ENCODE measurements at regions not wholly inside any gene's neighbourhood (a gene's known extent, or its start where the extent isn't known, plus 50 kb on each side); places are given as distances from the start of the nearest gene placed in this dataset.

- 44% methylated on average over 1 of the region's 1 CpG; no CpG with 5 or more reads in 1 of the 2 donors for WGBS, 2 donors
- Histone ChIP-seq H3K36me3 (no peaks in the 10 kb centered on the region), H3K9me3 (no peaks in the 10 kb centered on the region), H3K4me1 (no peaks in the 10 kb centered on the region), H3K4me3 (no peak overlapping the region), H3K27me3 (no peaks in the 10 kb centered on the region), H3K27ac (no peak overlapping the region)
- DNase-seq (no peak), ATAC-seq (ENCODE audit: low FRiP score in 2 of 2) (peak in 1 of 2 donors; percentile 7)
- TF ChIP-seq EP300 (IDR thresholded peaks at IDR 0.05) (no peak), POLR2AphosphoS5 (IDR thresholded peaks at IDR 0.05) (no peak), POLR2A (IDR thresholded peaks at IDR 0.05) (no peak), CTCF (IDR thresholded peaks at IDR 0.05) (no peak)
Observed at GRCh38 chr3:139100821-139101220, 56.1 kb upstream of the PRR23C start.

GRCh38 chr3:139101396-139101795 is 56.7 kb upstream of the PRR23C start:
- Histone ChIP-seq H3K4me3 (no peak overlapping the region), H3K27me3 (no peaks in the 10 kb centered on the region), H3K36me3 (no peaks in the 10 kb centered on the region), H3K9me3 (no peaks in the 10 kb centered on the region), H3K4me1 (no peaks in the 10 kb centered on the region), H3K27ac (no peak overlapping the region)
- no peak for ATAC-seq (ENCODE audit: low FRiP score in 2 of 2)
- no peak for TF ChIP-seq POLR2A (IDR thresholded peaks at IDR 0.05)
- TF ChIP-seq EP300 (IDR thresholded peaks at IDR 0.05), result no peak
- no peak for TF ChIP-seq CTCF (IDR thresholded peaks at IDR 0.05)
- no peak for TF ChIP-seq POLR2AphosphoS5 (IDR thresholded peaks at IDR 0.05)
- WGBS, 2 donors, result 38 to 63% methylated on average over 2 of the region's 2 CpGs
- no peak for DNase-seq

- no peaks in the 10 kb centered on the region for H3K9me3 ChIP-seq
- ATAC-seq (ENCODE audit: low FRiP score in 2 of 2), result no peak
- H3K4me3 ChIP-seq, result no peak overlapping the region
- H3K36me3 ChIP-seq, result no peaks in the 10 kb centered on the region
- H3K27ac ChIP-seq, result no peak overlapping the region
- no peak for DNase-seq
- no peak for TF ChIP-seq POLR2A (IDR thresholded peaks at IDR 0.05)
- TF ChIP-seq EP300 (IDR thresholded peaks at IDR 0.05), result no peak
- TF ChIP-seq POLR2AphosphoS5 (IDR thresholded peaks at IDR 0.05), result no peak
- no peak for TF ChIP-seq CTCF (IDR thresholded peaks at IDR 0.05)
- H3K4me1 ChIP-seq, result no peaks in the 10 kb centered on the region
- WGBS, 2 donors, result 73 to 85% methylated on average over 2 to 4 of the region's 4 CpGs
- no peaks in the 10 kb centered on the region for H3K27me3 ChIP-seq
Observed at GRCh38 chr3:139103484-139103883, 58.8 kb upstream of the PRR23C start.

- Histone ChIP-seq H3K9me3 (no peaks in the 10 kb centered on the region), H3K4me1 (no peaks in the 10 kb centered on the region), H3K4me3 (no peak overlapping the region), H3K27ac (no peak overlapping the region), H3K36me3 (no peaks in the 10 kb centered on the region), H3K27me3 (no peaks in the 10 kb centered on the region)
- TF ChIP-seq EP300 (IDR thresholded peaks at IDR 0.05) (no peak), POLR2A (IDR thresholded peaks at IDR 0.05) (no peak), CTCF (IDR thresholded peaks at IDR 0.05) (no peak), POLR2AphosphoS5 (IDR thresholded peaks at IDR 0.05) (no peak)
- DNase-seq (no peak), ATAC-seq (ENCODE audit: low FRiP score in 2 of 2) (no peak)
- 61 to 64% methylated on average over 5 of the region's 5 CpGs for WGBS, 2 donors
Observed at GRCh38 chr3:139104062-139104461, 59.4 kb upstream of the PRR23C start.

GRCh38 chr3:139105154-139105702 is 60.5 kb upstream of the PRR23C start:
- ATAC-seq (ENCODE audit: low FRiP score in 2 of 2) (no peak), DNase-seq (no peak)
- H3K27ac ChIP-seq, result no peak overlapping the region
- H3K9me3 ChIP-seq, result no peaks in the 10 kb centered on the region
- H3K36me3 ChIP-seq, result no peaks in the 10 kb centered on the region
- H3K4me1 ChIP-seq, result no peaks in the 10 kb centered on the region
- no peak overlapping the region for H3K4me3 ChIP-seq
- WGBS, 2 donors, result 77 to 84% methylated on average over 7 of the region's 7 CpGs
- H3K27me3 ChIP-seq, result no peaks in the 10 kb centered on the region
- TF ChIP-seq POLR2AphosphoS5 (IDR thresholded peaks at IDR 0.05) (no peak), POLR2A (IDR thresholded peaks at IDR 0.05) (no peak), EP300 (IDR thresholded peaks at IDR 0.05) (no peak), CTCF (IDR thresholded peaks at IDR 0.05) (no peak)

Data from upper lobe of left lung (tissue), 6 donors.